Stimulated activated CD4-positive, alpha-beta T cell treated with anti-CD3 and anti-CD28 coated beads, TNF-alpha, amount 100 ng/mL, for 4 hours (primary cell): ENCODE measurements at regions not wholly inside any gene's neighbourhood (a gene's known extent, or its start where the extent isn't known, plus 50 kb on each side); places are given as distances from the start of the nearest gene placed in this dataset.

Experiments
- DNase-seq, 3 experiments: peaks; one replicate each; pipeline ENCODE4 v3.0.0-alpha.2; 2020; ENCODE audit warnings: low read depth in 3 of 3

DNA sequence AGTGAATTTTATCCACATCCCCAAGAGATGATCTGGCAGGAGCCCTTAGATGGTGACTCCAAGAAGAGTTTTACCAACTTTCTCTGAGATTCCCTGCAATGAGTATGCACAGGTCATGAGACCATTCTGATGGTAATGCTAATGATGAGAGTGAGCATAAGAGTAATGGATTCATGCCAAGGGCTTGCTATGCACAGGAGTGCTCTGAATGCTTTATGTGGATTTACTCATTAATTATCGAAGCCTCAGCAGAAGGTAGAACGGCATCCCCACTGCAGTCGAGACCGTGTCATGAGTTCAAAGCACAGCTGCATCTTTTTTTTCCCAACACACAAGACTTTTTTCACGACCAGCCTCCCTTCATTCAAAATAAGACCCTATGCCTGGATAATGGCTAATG is 355.0 kb downstream of the RAB28 start:
- no peak for DNase-seq

DNA sequence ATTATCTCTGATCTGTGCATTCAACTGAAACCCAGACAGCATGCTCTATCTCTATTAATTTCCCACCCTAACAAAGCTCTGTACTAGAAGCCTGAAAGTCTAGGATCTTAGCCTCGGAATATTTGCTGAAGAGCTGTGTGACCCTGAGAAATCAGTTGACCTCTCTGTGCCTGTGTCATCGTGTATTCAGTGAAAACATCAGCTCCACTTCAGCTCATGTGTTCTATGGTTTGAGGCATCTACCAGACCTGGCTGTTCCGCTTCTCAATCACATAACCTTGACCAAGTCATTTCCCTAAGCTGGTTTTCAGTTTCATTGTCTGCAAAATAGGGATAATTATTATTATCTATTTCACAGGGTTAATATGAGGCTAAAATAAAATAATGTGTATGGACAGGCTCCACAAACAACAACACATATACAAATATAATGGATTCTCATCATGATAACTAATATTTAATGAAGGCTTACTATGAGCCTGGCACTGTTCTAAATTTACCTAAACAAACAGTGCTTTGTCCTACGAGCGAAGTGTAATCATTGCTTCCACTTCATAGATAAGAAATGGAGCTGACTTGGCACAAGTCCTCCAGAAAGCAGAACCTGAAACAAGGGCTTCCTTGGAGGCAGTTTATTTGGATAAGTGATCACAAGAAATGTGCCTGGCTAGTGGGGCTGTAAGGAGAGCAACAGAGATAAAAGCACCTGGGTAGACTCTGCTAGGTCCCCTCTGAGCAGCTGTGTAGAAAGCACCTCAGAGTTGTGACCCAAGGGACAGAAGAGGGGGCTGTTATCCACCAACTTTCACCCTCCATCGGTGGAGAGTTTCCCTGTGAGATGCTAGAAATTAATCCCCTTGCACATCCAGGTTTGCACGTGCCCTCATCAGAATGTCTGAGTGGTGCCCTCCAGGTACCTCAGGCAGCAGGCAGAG is 356.9 kb downstream of the RAB28 start:
- no peak for DNase-seq

DNA sequence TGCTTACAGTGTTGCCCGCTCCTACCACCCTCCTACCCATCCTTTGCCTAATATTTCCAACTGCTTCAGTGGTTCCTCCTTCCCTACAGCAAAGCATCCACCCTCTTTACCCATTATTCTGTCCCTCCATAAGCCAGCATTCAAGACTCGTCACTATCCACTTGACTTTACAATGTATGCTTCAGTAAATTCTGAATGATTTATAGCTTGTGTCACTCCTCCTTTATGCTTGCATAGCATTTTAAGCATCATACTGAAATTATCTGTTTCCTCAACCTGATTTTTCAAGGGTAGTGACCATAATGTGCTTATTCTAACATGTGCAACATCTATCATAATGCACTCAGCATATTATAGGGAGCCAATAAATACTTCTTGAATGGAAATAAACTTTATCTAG is 365.5 kb downstream of the RAB28 start:
- no peak for DNase-seq

DNA sequence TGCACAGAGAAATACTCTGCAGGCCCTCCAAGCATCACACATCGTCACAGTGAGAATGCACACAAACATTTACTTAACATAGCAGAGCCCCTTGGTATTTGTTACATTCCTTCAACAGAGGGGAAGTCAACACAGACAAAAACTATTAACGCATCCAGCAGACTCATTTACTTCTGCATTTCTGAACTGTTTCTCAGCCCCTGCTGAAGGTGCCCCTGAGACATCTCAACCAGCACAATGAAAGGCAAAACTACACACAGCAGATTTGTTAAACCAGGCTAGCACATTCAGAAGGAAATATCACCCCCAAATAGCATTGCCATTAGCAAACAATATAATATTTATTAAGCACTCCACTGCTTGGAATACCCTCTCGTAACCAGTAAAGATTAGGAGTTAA is 367.0 kb downstream of the RAB28 start:
- no peak for DNase-seq

DNA sequence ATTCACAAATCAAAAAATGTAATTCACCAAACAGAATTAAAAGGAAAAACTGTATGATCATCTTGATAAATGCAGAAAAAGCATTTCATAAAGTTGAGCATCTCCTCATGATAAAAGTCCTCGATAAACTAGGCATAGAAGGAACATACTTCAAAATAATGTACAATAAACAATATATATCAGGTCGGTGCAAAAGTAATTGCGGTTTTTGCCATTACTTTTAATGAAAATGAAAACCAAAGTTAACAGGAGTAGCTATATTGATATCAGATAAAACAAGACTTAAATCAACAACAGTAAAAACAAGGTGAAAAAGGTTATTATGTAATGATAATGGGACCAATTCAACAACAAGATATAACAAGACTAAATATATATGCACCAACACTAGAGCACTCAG is 372.1 kb downstream of the RAB28 start:
- no peak for DNase-seq

DNA sequence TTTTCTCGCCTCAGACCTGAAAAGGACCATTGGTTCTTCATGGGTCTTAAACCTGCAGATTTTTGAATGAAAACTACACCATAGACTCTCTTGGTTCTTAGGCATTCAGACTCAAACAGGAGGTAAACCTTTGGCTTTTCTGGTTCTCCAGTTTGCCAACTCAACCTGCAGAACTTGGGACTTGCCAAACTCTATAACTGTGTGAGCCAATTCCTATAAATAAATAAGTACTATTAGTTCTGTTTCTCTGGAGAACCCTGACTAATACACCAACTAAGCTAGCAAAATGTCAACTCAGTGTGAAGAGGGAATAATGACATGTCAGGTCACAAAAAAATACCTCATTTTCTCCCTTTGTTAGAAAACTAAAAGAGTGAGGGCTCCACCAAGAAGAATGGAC is 374.6 kb downstream of the RAB28 start:
- DNase-seq, result no peak

DNA sequence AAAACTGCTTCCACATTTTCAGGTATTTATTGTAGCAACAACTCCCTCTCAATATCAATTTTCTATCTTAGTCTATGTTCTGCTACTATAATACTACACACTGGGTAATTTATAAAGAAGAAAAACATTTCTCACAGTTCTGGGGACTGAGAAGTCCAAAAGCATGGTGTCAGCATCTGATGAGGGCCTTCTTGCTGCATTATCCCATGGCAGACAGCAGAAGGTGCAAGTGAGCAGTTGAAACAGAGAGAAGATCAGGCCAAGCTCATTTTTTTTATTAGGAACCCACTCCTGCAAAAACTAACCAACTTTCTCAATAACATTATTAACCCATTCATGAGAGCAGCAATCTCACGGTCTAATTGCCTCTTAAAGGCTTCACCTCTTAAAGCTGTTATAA is 376.0 kb downstream of the RAB28 start:
- DNase-seq, result no peak

DNA sequence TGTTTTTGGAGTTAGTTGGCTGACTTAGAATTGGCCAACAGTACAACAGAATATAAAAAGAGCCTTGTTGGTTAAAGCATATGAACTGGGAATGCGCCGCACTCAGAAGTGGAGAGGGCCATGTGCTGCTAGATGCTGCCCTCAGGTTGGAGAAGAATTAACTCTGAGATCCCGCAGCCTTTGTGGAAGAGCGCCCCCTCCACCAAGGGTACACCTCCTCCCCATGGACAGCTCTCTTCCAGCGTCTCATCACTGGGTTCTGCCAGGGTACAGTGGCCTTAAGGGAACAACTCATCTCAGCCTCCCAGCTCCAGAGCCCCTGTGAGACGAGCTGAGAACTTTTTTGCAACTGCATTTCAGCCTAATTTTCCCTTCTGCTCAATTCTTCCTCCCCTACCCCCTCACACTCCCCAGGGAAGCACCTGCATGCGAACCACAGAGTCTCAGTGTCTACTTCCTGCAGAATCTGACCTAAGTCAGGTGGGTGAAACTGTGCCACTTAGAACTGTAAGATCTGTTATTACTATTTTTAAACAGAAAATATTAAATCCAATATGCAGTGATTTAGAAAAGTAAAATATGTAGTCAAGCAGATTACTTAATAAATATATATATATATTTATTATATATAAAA is 380.6 kb downstream of the RAB28 start:
- DNase-seq, result no peak

DNA sequence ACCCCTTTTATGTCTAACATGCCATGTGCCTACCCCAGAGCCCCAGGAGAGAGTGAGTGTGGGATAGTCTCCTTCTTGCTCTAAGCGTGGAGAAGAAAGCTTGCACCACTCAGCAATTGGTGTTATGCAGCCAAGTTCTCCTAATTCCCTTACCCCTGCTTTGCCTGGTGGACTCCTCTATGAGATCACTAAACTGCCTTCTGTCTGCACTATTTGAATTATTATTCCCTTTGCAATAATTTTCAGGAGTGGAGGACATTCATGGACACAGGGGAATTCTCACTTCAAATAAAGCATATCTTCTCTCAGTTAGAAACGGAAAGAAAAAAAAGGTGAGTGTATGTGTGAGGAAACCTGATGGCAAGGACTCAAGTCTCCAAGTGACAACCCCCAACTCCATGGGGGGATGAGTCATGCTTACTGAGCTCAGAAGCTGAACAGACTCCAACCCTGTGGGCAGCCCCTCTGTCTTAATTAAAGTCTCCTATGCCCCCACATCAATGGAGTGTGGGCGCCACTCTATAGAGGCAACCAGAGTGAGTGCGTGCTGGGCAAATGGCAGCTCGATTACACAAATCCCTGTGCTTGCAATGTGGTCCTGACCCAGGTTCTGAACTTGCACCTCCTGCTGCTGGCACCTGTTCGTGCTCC is 381.9 kb downstream of the RAB28 start:
- no peak for DNase-seq

DNA sequence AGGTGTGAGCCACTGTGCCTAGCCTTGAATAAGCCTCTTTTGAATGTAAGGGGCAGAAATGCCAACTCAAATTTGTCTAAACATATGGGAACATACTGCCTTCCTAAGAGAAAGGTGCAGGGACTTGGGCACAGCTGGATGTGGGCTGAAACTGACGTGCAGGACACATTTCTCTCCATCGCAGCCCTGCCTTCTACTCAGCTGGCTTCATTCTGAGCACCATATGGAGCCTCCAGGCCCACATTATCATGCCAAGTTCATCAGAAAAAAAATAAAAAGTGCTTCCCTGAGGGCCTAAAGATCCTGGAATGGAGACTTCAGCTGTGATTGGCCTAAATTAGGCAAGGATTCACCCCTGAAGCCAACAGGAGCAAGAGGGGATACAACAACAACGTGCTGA is 386.2 kb downstream of the RAB28 start:
- DNase-seq, result no peak

DNA sequence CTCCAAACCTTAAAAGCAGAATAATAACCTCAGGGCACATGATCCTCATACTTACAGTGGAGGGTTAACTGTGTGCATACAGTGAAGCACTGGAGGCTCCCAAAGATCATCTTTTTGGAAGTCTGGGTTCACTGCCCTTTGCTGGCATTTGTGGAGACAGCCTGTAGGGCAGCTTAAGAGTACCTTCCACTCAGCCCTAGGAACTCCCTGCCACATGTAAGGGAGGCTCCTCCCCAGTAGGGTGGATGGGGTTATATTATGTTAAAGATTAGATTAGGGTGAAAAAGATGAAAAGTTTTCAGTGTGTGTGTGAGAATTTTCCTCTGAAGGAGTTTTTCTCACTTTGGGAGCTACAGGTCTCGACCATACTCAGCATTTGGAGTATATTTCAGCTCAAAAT is 388.4 kb downstream of the RAB28 start:
- DNase-seq, result no peak

DNA sequence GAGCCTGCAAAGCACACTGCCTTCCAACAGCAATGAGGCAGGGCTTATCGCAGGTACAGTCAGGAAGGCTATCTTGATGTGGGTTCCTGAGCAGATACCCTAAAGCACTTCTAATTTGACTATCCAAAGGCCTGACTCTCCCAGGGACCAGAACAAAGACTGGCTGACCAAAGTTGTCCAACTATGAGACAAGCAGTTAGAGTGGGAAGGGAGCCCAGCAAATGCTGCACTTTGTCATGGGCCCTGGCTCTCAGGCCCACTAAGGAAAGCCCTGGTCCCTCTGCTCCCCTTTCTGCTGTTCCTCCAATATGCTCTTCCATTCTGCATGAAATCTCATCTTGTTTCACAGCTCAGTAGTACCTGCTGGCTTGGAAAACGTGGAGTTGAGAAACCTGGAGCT is 391.0 kb downstream of the RAB28 start:
- DNase-seq, result no peak

DNA sequence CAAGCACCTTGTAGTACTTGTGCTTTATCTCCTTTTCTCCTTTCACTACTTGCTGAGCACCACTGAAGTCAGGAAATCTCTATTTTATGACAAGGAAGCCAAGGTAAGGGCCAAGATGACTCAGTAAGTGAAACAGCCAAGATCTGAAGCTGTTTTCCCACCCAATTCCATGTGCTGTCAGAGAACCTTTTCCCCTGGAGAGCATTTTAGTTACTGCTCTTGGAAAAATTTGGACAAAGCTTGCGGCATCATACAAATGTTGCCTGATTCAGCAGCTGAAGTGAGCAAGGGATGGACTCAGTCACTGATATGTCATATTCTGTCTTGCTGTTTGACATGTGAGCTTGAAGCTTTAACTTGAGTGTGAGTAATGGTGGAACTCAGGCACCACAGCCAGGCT is 391.4 kb downstream of the RAB28 start:
- DNase-seq, result no peak

DNA sequence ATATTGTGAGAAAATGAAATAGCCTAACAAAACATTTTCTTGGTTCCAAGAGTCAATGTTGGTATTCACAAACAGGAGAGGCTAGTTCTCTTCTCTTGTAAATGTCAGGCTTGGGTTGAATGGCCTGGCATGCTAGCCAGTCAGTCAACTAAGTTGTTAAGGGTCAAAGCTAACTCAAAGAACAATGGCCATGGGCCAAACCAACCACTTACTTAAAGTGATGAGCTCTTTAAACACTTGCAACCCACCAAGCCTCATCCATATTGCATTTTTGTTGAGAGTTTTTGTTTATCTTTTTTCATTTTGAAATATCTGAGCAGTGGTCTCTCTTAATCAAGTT is 394.5 kb downstream of the RAB28 start:
- DNase-seq, result no peak

DNA sequence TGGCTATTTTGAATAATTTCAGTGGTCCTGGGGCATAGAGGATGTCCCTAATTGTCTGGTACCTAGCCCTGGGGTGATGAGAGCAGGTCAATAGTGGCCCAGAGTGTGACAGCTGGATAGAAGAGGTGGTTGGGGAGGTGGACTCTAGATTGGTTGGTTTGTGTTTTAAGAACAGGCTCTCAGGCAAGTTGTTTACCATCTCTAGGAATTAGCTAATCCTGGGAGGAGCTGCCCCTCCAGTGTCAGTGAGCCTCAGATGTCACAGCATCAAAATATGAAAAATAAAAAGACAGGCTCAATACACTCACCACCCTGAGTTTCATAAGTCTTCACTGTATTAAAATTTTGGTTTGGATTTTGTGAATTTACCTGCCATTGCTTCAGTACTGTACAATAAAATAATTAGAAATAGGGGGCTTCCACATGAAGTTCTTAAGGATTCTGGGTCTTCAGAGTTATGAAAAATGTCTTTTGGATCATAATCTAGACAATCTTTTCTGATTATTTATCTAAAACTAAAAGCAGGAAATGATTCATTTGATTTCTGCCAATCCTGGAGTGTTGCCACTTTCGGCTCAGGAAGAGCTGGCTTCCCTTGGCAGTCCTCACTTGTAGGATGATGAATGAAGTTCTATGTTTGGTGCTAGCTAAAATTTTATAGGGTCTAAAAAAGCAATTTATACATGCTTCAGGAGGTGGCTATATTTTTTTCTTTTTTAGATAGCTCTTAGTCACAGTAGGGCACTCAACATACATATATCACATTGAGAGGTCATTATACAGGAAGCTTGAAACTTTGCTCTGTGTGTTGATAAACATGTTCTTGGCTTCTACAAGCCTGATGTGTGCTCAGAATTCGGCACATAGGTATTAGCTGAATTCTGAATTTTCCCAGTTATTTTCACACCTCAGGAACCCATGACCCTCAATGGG is 395.1 kb downstream of the RAB28 start:
- no peak for DNase-seq

DNA sequence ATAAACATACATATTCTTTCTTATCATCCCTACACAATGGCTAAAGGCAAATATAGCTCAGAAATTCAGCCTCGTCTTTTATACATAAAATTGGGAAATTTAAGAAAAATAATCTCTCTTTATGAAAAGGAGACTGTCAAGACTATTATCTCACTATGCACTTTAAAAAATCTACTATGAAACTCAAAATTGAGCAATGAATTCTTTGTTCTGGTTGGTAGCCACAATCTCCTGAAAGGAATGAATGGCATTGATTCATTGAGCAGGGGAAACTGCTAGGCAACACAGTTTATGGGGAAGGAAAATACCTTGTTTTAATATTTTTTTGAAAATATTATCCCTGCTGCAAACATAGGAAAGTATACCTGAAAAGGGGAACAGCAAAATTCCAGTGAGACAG is 397.1 kb downstream of the RAB28 start:
- no peak for DNase-seq

DNA sequence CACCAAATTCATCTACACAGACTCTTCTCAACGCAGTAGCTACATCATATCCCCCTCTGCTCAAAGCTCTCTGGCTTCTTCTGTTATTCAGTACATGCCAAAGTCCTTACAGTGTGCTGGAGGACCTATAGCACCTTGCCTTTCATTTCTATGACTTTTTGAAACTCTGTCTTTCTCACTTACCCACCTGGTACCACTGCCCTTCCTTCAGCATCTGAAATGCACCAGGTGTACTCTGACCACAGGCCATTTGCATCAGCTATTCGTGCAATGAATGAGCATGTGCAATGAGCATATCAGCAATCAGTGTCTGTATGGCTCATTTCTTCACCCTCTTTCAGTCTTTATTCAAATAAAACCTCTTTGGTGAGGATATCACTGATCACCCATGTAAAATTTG is 399.9 kb downstream of the RAB28 start:
- DNase-seq, result no peak

DNA sequence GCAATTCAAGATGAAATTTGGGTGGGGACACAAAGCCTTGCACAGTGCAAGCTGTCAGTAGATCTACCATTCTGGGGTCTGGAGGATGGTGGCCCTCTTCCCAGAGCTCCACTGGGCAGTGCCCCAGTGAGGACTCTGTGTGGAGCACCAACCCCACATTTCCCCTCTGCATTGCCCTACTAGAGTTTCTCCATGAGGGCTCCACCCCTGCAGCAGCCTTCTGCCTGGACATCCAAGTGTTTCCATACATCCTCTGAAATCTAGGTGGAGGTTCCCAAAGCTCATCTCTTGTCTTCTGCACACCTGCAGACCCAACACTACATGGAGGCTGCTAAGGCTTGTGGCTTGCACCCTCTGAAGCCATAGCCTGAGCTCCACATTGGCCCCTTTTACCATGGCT is 402.3 kb downstream of the RAB28 start:
- DNase-seq, result no peak

DNA sequence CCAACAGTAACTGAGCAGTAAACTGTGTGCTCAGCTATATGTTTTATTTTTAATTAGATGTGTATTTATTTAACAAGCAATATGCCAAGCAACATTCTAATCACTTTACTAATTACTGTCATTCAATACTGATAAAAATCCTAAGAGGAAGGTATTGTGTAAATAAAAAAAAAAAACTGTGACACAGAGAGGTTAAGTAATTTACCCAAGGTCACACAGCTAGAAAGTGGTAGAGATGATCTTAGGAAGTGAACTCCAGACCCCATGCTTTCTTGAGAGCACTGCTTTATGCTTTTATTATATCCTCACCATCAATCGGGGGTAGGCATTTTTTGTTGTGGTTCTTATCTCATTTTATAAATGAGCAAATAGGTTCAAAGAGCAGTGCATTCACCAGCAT is 417.1 kb downstream of the RAB28 start:
- DNase-seq, result no peak

DNA sequence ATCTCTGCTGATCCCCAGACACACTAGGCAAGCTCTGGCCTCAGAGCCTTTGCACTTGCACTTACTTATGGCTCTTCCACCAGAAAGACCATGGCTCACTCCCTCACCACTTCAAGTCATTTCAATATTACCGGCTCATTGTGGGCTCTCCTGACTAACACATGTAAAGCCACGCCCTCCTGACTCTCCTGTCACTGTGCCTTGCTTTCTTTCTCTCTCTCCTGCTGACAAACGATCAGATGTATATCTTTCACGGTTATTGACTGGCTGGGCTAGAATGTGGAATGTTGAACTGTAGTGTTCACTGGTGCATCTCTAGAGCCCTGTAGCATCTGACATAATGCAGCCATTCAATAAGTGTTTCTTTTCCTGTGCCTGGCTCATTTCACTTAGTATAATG is 425.1 kb downstream of the RAB28 start:
- no peak for DNase-seq

DNA sequence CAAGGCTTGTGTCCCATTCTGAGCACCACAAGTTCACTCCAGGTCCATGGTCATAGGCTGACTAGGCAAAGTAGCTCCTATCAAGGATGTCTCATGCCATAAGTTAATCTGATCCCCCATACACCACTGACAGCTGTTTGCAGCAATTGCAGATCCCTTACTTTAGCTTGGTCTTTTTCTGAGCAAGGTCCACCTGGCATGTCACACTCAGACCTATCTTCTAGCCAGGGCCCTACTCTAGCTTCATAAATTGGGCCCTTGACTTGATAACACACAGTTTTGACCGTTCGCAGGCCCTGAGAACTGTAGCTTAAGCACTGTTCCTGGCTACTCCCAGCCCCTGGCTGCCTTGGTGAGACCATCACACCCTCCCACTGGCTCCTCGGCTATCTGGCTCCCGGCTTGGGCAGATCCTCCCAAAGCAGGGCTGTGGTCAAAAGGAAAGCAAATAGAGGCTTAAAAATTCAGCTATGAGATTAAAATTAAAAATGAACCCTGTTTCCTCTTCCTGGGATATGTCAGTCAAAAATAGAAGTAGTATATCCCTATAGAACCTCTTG is 427.4 kb downstream of the RAB28 start:
- DNase-seq, result no peak
